NT2/D1 (cell line): ENCODE measurements at regions not wholly inside any gene's neighbourhood (a gene's known extent, or its start where the extent isn't known, plus 50 kb on each side); places are given as distances from the start of the nearest gene placed in this dataset.

Experiments
- DNase-seq: peaks from one replicate; pipeline ENCODE4 v3.0.0-alpha.2; 2011; ENCODE audit warnings: low read depth, low spot score
- H3K27me3 ChIP-seq: 2 replicates; pipeline ENCODE4 v1.6.0; 2011; ENCODE audit warnings: mild to moderate bottlenecking; ENCODE audit not compliant: insufficient read length, insufficient read depth
- H3K36me3 ChIP-seq: 2 replicates; pipeline ENCODE4 v1.6.1; 2011; ENCODE audit warnings: mild to moderate bottlenecking, low read length, mixed read lengths; ENCODE audit not compliant: insufficient read depth, insufficient read length
- H3K4me1 ChIP-seq: 2 replicates; pipeline ENCODE4 v1.5.1; 2011; ENCODE audit not compliant: insufficient read depth, insufficient read length
- H3K4me3 ChIP-seq: 2 replicates; pipeline ENCODE4 v1.5.1; 2011; ENCODE audit warnings: low read depth; ENCODE audit not compliant: insufficient read length
- H3K9ac ChIP-seq: 2 replicates; pipeline ENCODE4 v1.6.0; 2011; ENCODE audit warnings: low read depth; ENCODE audit not compliant: insufficient read length
- H3K9me3 ChIP-seq: 2 replicates; pipeline ENCODE4 v1.5.1; 2011; ENCODE audit warnings: mild to moderate bottlenecking, low read length; ENCODE audit not compliant: insufficient read depth
- SUZ12 ChIP-seq: IDR thresholded peaks from 2 replicates; pipeline ENCODE4 v1.6.1; 2011; ENCODE audit not compliant: insufficient read length, insufficient read depth; ENCODE audit errors: extremely low read depth
- YY1 ChIP-seq: IDR thresholded peaks from 2 replicates; pipeline ENCODE4 v1.6.1; 2011; ENCODE audit not compliant: insufficient read length, insufficient read depth
- ZNF274 ChIP-seq: IDR thresholded peaks from 2 replicates; pipeline ENCODE4 v1.6.1; 2011; ENCODE audit warnings: mild to moderate bottlenecking, low read depth, low read length

DNA sequence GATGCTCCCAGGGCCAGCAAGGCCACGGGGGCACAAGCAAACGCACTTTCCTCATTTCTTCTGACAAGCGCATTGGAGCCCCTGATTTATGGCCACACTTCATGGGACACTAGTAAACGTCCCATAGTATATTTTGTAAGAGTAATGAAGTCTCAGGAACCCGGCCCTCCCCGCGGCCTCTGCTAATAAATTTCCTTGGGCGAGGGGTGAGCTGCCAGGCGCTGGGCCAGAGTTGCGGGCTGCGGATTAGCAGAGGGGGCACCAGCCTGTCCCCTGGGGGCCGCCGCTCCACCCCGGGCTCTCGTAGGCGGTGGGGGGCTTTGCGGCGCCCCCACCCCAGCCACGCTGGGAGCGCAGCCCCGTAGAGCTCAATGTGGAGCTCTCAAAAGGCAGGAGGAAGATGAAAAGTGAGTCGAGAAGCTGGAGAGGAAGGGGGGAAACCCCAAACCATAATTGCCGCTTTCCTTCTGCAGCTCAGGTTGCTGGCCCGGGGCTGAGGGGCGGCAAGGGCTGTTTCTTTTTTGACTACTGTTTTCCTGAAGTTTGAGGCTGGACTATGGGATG is 173.6 kb downstream of the CDC5L start:
- Histone ChIP-seq H3K9me3 (no peaks in the 10 kb centered on the region), H3K9ac (no peak overlapping the region), H3K4me3 (no peak overlapping the region), H3K27me3 (no peaks in the 10 kb centered on the region), H3K4me1 (no peaks in the 10 kb centered on the region), H3K36me3 (no peaks in the 10 kb centered on the region)
- no peak for TF ChIP-seq SUZ12
- no peak for TF ChIP-seq YY1
- TF ChIP-seq ZNF274: no peak
- DNase-seq: no peak

GRCh38 chr6:44561832-44562665 is 174.5 kb downstream of the CDC5L start:
- H3K4me1 ChIP-seq: no peaks in the 10 kb centered on the region
- no peaks in the 10 kb centered on the region for H3K27me3 ChIP-seq

DNA sequence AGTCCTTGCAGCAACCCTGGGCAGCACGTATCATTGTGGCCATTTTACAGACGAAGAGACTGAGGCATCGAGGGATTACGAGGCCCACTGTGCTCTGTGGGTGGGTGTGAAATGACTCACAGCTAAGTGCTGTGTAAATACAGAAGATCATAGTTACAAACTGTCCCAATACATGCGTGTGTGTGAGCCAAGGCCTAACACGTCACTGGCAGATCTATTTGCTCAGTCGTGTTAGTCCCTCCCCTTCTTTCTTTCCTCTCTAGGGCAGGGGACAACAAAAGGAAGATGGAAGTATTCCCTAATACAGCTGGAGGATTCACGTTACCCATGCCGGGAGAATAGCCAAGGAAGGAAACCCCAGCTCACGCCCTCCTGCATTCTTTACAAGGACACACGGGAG is 175.9 kb downstream of the CDC5L start:
- no peak overlapping the region for H3K4me3 ChIP-seq
- H3K36me3 ChIP-seq: no peaks in the 10 kb centered on the region
- no peaks in the 10 kb centered on the region for H3K4me1 ChIP-seq
- no peak overlapping the region for H3K9ac ChIP-seq
- TF ChIP-seq YY1 (no peak), SUZ12 (no peak), ZNF274 (no peak)
- no peak for DNase-seq
- H3K9me3 ChIP-seq: no peaks in the 10 kb centered on the region
- no peaks in the 10 kb centered on the region for H3K27me3 ChIP-seq

More at GRCh38 chr6:44561832-44562665, 174.5 kb downstream of the CDC5L start:
- no peak overlapping the region for H3K9ac ChIP-seq
- no peak overlapping the region for H3K4me3 ChIP-seq
- H3K36me3 ChIP-seq: no peaks in the 10 kb centered on the region
- no peaks in the 10 kb centered on the region for H3K9me3 ChIP-seq
- no peak for TF ChIP-seq SUZ12
- TF ChIP-seq ZNF274: no peak
- no peak for TF ChIP-seq YY1
- DNase-seq: no peak

DNA sequence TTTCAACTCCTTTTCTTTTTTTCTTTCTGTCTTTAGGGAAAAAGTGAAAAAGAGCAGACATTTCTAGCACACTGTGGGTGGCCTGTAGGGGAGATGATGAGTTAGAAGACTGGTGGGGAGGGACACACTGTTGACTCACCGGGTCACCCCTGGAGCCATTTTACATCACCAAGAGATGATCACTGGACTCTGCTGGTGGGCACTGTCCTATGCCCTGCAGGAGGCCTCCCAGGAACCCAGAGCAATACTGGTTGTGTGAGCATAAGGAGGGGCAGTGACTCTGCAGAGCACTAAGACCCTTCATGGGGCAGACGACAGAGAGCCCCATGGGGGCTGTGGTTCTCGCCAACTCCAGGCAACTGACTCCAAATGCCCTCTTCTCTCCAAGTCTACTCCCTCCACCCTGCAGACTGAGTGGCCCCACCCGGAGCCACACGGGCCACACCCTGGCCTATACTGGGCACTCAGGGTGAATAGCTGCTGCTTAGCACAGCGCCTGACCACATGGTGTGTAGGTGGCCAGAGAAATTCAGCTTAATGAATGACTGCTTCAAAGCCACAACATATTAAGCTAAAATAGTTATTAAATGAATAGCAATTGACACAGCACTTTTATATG is 177.5 kb downstream of the CDC5L start:
- no peak overlapping the region for H3K4me3 ChIP-seq
- DNase-seq: no peak
- H3K4me1 ChIP-seq: no peaks in the 10 kb centered on the region
- H3K9me3 ChIP-seq: no peaks in the 10 kb centered on the region
- no peaks in the 10 kb centered on the region for H3K27me3 ChIP-seq
- no peak overlapping the region for H3K9ac ChIP-seq
- no peaks in the 10 kb centered on the region for H3K36me3 ChIP-seq
- TF ChIP-seq SUZ12: no peak
- TF ChIP-seq ZNF274: no peak
- TF ChIP-seq YY1: no peak

- Histone ChIP-seq H3K4me3 (no peak overlapping the region), H3K36me3 (no peaks in the 10 kb centered on the region), H3K4me1 (no peaks in the 10 kb centered on the region), H3K27me3 (no peaks in the 10 kb centered on the region), H3K9me3 (no peaks in the 10 kb centered on the region), H3K9ac (no peak overlapping the region)
- DNase-seq: no peak
- TF ChIP-seq SUZ12 (no peak), ZNF274 (no peak), YY1 (no peak)
These were observed 179.9 kb downstream of the CDC5L start for GRCh38 chr6:44567406-44567805.

DNA sequence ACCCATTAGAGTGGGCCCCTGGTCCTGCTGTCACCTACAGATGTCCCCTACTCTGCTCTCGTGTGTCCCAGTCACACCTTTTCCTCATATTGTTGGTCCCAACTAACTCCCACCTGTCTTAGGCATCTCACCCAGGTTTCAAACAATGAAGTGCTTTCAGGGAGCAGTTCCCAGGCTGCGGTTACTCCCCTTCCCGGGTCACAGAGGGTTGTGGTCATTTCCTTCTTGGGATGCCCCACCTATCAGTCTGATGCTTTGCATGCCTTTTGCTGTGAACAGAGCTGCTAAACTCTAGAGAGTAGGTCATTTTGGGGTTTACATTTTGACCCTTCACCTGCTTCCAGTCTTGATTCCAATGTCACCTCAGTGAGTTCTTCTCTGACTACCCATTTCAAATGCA is 181.6 kb downstream of the CDC5L start:
- H3K9me3 ChIP-seq: no peaks in the 10 kb centered on the region
- DNase-seq: no peak
- no peaks in the 10 kb centered on the region for H3K27me3 ChIP-seq
- H3K4me3 ChIP-seq: no peak overlapping the region
- H3K36me3 ChIP-seq: no peaks in the 10 kb centered on the region
- no peaks in the 10 kb centered on the region for H3K4me1 ChIP-seq
- TF ChIP-seq ZNF274: no peak
- no peak for TF ChIP-seq YY1
- no peak for TF ChIP-seq SUZ12
- H3K9ac ChIP-seq: no peak overlapping the region

DNA sequence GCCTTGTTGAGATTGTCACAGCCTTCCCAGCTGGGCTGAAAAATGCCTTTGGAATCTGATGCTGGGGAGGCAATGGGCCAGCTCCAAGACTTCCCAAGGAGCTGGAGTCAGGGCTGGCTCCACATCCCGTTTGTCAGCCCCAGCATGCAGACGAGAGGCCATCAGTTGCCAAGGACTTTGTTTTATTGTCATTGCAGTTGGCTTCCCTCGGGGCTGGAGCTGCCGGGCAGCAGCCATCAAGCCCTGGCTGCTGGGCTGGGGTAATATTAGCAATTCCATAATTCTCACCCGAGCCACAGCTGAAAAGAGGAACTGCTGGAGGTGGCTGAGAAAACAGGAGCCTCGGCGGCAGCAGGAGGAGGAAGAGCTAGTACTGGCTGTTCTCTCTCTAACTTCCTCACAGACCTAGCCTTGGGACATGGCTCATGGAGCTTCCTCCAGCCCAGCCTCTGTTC is 182.5 kb downstream of the CDC5L start:
- Histone ChIP-seq H3K4me3 (no peak overlapping the region), H3K9me3 (no peaks in the 10 kb centered on the region), H3K27me3 (no peaks in the 10 kb centered on the region), H3K36me3 (no peaks in the 10 kb centered on the region), H3K9ac (no peak overlapping the region), H3K4me1 (no peaks in the 10 kb centered on the region)
- TF ChIP-seq SUZ12 (no peak), YY1 (no peak), ZNF274 (no peak)
- DNase-seq: peak; percentile 27
